HEK293 (cell line): ENCODE measurements at regions not wholly inside any gene's neighbourhood (a gene's known extent, or its start where the extent isn't known, plus 50 kb on each side); places are given as distances from the start of the nearest gene placed in this dataset.

Experiments used
- BCL11A ChIP-seq: fragments of 450-650 bp; formaldehyde crosslinking; IDR thresholded peaks from 2 replicates; pipeline ENCODE4 v1.5.1; 2016; ENCODE audit warnings: low read depth, missing biosample characterization, missing genetic modification characterization
- CTCF ChIP-seq: fragments of 450-650 bp; formaldehyde crosslinking; IDR thresholded peaks from 2 replicates; pipeline ENCODE4 v1.5.1; 2016; ENCODE audit warnings: missing biosample characterization, missing genetic modification characterization
- PRDM4 ChIP-seq: fragments of 450-650 bp; formaldehyde crosslinking; IDR thresholded peaks from 2 replicates; pipeline ENCODE4 v1.5.1; 2017; ENCODE audit warnings: missing biosample characterization, missing genetic modification characterization
- REST ChIP-seq: fragments of 450-650 bp; formaldehyde crosslinking; IDR thresholded peaks from 2 replicates; pipeline ENCODE4 v1.5.1; 2016; ENCODE audit warnings: missing biosample characterization, missing genetic modification characterization
- ZBTB48 ChIP-seq: fragments of 450-650 bp; formaldehyde crosslinking; IDR thresholded peaks from 2 replicates; pipeline ENCODE4 v1.5.1; 2016; ENCODE audit warnings: missing biosample characterization, missing genetic modification characterization
- ZFP41 ChIP-seq: fragments of 450-650 bp; formaldehyde crosslinking; IDR thresholded peaks from 2 replicates; pipeline ENCODE4 v1.5.1; 2016; ENCODE audit warnings: missing biosample characterization, missing genetic modification characterization, borderline replicate concordance
- ZNF280D ChIP-seq: fragments of 450-650 bp; formaldehyde crosslinking; IDR thresholded peaks from 2 replicates; pipeline ENCODE4 v1.5.1; 2016; ENCODE audit warnings: missing biosample characterization, missing genetic modification characterization
- ZNF660 ChIP-seq: fragments of 450-650 bp; IDR thresholded peaks from 2 replicates; pipeline ENCODE4 v1.5.1; 2018; ENCODE audit warnings: missing biosample characterization, mild to moderate bottlenecking, missing genetic modification characterization
- ZNF76 ChIP-seq: fragments of 450-650 bp; formaldehyde crosslinking; IDR thresholded peaks from 2 replicates; pipeline ENCODE4; 2016; ENCODE audit warnings: low read depth, missing biosample characterization, missing genetic modification characterization, borderline replicate concordance
- ZNF776 ChIP-seq: fragments of 450-650 bp; formaldehyde crosslinking; IDR thresholded peaks from 2 replicates; pipeline ENCODE4 v1.5.0; 2017; ENCODE audit warnings: missing biosample characterization, missing genetic modification characterization, borderline replicate concordance

- no peak for TF ChIP-seq ZNF660 (tag by site-specific recombination)
- TF ChIP-seq CTCF (tag by site-specific recombination) = no peak
- no peak for TF ChIP-seq PRDM4 (tag by site-specific recombination)
- no peak for TF ChIP-seq ZNF776 (tag by site-specific recombination)
- no peak for TF ChIP-seq BCL11A
- no peak for TF ChIP-seq ZNF76 (tag by site-specific recombination)
- no peak for TF ChIP-seq ZBTB48 (tag by site-specific recombination)
- TF ChIP-seq REST (tag by site-specific recombination) = no peak
- TF ChIP-seq ZFP41 (tag by site-specific recombination) = no peak
- no peak for TF ChIP-seq ZNF280D (tag by site-specific recombination)
Observed at GRCh38 chr13:63979951-63980350, 2564.3 kb upstream of the PCDH20 start.
